ENCODE measurements at regions not wholly inside any gene's neighbourhood (a gene's known extent, or its start where the extent isn't known, plus 50 kb on each side); places are given as distances from the start of the nearest gene placed in this dataset.

DNA sequence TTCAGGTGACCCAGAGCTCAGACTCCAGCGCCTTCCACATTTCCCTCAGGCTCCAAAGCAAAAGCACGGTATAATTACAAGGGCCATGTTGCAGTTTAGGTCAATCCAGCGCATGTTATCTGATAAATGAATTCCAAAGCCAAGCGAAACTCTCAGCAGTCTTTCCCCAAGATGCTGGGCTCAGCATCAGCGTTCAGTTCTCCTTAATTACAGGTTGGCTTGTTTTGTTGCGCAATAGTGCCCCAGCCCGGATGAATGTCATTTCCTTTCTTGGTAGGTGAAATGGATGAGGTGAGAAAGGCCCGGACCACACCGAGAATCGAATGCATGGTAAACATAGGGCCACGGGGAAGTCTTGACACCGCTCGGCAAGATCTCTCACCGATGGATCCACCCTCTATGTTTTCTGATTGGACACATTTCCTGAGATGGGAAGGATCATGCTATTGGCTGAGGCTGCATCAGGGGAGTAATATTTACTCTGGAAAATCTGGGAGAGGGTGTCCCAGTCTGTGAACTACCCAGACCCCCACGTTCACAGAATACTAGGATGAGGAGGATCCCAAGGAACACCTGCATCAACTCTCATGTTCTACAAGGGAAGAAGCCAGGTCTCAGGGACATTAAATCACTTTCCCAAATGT, 221.2 kb upstream of the ANKRD55 start:
- Histone ChIP-seq H3K36me3 (no peaks in the 10 kb centered on the region), H3K4me1 (no peaks in the 10 kb centered on the region), H3K9ac (ENCODE audit: low read depth in 2 of 2, low read length in 2 of 2) (no peak overlapping the region), H3K27ac (no peak overlapping the region), H3K9me3 (no peaks in the 10 kb centered on the region), H3K27me3 (no peaks in the 10 kb centered on the region), H3K4me3 (no peak overlapping the region)
- no peak for DNase-seq
- intact Hi-C loops (cut with DNase I): no loop called here
- TF ChIP-seq, protein P1, sequence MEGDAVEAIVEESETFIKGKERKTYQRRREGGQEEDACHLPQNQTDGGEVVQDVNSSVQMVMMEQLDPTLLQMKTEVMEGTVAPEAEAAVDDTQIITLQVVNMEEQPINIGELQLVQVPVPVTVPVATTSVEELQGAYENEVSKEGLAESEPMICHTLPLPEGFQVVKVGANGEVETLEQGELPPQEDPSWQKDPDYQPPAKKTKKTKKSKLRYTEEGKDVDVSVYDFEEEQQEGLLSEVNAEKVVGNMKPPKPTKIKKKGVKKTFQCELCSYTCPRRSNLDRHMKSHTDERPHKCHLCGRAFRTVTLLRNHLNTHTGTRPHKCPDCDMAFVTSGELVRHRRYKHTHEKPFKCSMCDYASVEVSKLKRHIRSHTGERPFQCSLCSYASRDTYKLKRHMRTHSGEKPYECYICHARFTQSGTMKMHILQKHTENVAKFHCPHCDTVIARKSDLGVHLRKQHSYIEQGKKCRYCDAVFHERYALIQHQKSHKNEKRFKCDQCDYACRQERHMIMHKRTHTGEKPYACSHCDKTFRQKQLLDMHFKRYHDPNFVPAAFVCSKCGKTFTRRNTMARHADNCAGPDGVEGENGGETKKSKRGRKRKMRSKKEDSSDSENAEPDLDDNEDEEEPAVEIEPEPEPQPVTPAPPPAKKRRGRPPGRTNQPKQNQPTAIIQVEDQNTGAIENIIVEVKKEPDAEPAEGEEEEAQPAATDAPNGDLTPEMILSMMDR (IDR thresholded peaks at IDR 0.05): no peak

DNA sequence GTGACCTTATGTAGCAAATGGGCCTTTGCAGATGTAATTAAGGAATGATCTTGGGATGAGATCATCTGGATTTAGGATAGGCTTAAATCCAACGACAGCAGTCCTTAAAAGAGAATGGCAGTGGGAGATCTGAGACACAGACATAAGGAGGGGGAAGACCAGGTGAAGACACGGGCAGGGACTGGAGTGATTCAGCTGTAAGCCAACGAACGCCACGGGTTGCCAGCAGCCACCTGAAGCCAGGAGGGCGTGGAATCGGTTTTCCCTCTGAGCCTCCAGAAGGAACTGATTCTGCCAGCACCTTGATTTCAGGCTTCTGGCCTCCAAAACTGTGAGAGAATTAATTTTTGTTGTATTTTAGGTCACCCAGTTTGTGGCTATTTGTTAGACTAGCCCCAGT, 218.6 kb upstream of the ANKRD55 start:
- TF ChIP-seq, protein P1 (IDR thresholded peaks at IDR 0.05): no peak
- DNase-seq: no peak
- no peaks in the 10 kb centered on the region for H3K9me3 ChIP-seq
- H3K4me3 ChIP-seq: no peak overlapping the region
- H3K36me3 ChIP-seq: no peaks in the 10 kb centered on the region
- H3K4me1 ChIP-seq: no peaks in the 10 kb centered on the region
- no peak overlapping the region for H3K27ac ChIP-seq
- intact Hi-C loops (cut with DNase I): no loop called here
- H3K27me3 ChIP-seq: no peaks in the 10 kb centered on the region
- no peak overlapping the region for H3K9ac ChIP-seq (ENCODE audit: low read depth in 2 of 2, low read length in 2 of 2)

DNA sequence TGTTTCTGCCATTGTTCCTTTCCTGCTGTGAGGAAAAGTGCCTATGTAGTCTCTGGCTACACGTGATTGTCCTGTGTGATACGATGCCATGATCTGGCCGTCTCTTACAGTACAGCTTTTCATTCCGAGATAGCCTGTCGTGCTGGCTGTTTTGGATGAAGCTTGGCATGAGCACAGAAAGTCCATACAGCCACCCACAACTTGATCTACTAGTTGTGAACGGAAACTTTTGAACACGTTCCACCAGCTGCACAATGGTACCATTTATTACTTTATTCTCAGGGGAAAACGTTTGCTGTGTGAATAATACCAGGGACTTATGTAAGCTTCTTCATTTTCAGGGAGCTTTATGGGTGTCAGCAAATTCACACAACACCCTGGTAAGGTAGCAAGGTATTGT, 217.6 kb upstream of the ANKRD55 start:
- Histone ChIP-seq H3K4me1 (no peaks in the 10 kb centered on the region), H3K27ac (no peak overlapping the region), H3K4me3 (no peak overlapping the region), H3K9ac (ENCODE audit: low read depth in 2 of 2, low read length in 2 of 2) (no peak overlapping the region), H3K9me3 (no peaks in the 10 kb centered on the region), H3K36me3 (no peaks in the 10 kb centered on the region), H3K27me3 (no peaks in the 10 kb centered on the region)
- intact Hi-C loops (cut with DNase I): no loop called here
- DNase-seq: no peak
- TF ChIP-seq, protein P1 (IDR thresholded peaks at IDR 0.05): no peak

GRCh38 chr5:56449071-56449640, 216.0 kb upstream of the ANKRD55 start:
- Histone ChIP-seq H3K9ac (ENCODE audit: low read depth in 2 of 2, low read length in 2 of 2) (no peak overlapping the region), H3K36me3 (no peaks in the 10 kb centered on the region), H3K4me1 (no peaks in the 10 kb centered on the region), H3K27ac (no peak overlapping the region), H3K4me3 (no peak overlapping the region), H3K27me3 (no peaks in the 10 kb centered on the region), H3K9me3 (no peaks in the 10 kb centered on the region)
- TF ChIP-seq, protein P1 (IDR thresholded peaks at IDR 0.05): no peak
- no peak for DNase-seq
- intact Hi-C loops (cut with DNase I): no loop called here

DNA sequence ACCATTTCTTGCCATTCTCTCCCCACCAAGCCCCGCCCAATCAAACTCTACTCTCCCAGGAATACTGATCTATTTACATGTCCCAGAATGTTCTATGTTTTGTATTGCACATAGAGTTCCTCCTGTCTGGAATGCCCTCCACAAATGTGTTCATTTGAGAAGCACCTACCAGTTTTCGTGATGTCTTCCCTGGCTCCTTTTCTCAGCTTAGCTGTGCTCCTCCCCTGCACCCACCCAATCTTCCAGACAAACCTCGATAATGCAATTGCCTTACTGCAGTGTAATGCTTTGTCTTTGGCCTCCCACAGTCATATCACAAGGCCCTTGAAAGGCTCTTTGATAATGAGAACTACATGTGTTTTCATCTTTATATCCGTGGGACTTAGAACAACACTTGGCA, 214.5 kb upstream of the ANKRD55 start:
- H3K4me1 ChIP-seq: no peaks in the 10 kb centered on the region
- no peaks in the 10 kb centered on the region for H3K27me3 ChIP-seq
- H3K9ac ChIP-seq (ENCODE audit: low read depth in 2 of 2, low read length in 2 of 2): no peak overlapping the region
- H3K9me3 ChIP-seq: no peaks in the 10 kb centered on the region
- H3K4me3 ChIP-seq: no peak overlapping the region
- no peak overlapping the region for H3K27ac ChIP-seq
- intact Hi-C loops (cut with DNase I): no loop called here
- no peaks in the 10 kb centered on the region for H3K36me3 ChIP-seq
- no peak for DNase-seq
- TF ChIP-seq, protein P1 (IDR thresholded peaks at IDR 0.05): no peak

All from colonic mucosa (tissue), 4 donors.